Tibial nerve (tissue), 4 donors: ENCODE measurements at regions not wholly inside any gene's neighbourhood (a gene's known extent, or its start where the extent isn't known, plus 50 kb on each side); places are given as distances from the start of the nearest gene placed in this dataset.

Source experiments
- DNase-seq, 2 donors: peaks; one replicate each; pipeline ENCODE4 v3.0.0-alpha.2; 2019; ENCODE audit warnings: low spot score in 2 of 2
- H3K27ac ChIP-seq, 4 donors: fragments of 200-600 bp; sonication (generic) in 3 of 4; one replicate each; pipeline ENCODE4 v1.5.1; 2017 to 2019; ENCODE audit warnings: mild to moderate bottlenecking in 1 of 4
- H3K27me3 ChIP-seq, 2 donors: fragments of 200-600 bp; sonication (generic) in 1 of 2; one replicate each; pipeline versions ENCODE4 v1.5.1 to v1.6.0; 2017 to 2019
- H3K36me3 ChIP-seq, 3 donors: fragments of 200-600 bp; sonication (generic); one replicate each; pipeline ENCODE4 v1.5.1; 2018 to 2019
- H3K4me1 ChIP-seq, 4 donors: fragments of 200-600 bp; sonication (generic) in 3 of 4; one replicate each; pipeline ENCODE4 v1.5.1; 2017 to 2019
- H3K4me3 ChIP-seq, 4 donors: fragments of 200-600 bp; sonication (generic) in 3 of 4; one replicate each; pipeline ENCODE4 v1.5.1; 2017 to 2019; ENCODE audit warnings: mild to moderate bottlenecking in 1 of 4, moderate library complexity in 1 of 4
- H3K9me3 ChIP-seq, 4 donors: fragments of 200-600 bp; sonication (generic) in 3 of 4; one replicate each; pipeline ENCODE4 v1.5.1; 2017 to 2019
- CTCF ChIP-seq, 5 experiments: fragments of 200-600 bp in 3 of 5; fragments of 450-650 bp in 2 of 5; sonication (generic) in 3 of 5; IDR thresholded peaks; one replicate each; pipeline ENCODE4 v1.5.1; 2016 to 2019; ENCODE audit warnings: antibody characterized with exemption in 5 of 5, mild to moderate bottlenecking in 3 of 5, moderate library complexity in 2 of 5
- EP300 ChIP-seq, 2 donors: sonication (generic); formaldehyde crosslinking; IDR thresholded peaks; one replicate each; pipeline ENCODE4 v1.6.1; 2017; ENCODE audit warnings: antibody characterized with exemption in 2 of 2, mild to moderate bottlenecking in 1 of 2
- POLR2A ChIP-seq, 2 donors: fragments of 450-650 bp; IDR thresholded peaks; one replicate each; pipeline ENCODE4 v1.6.1; 2017; ENCODE audit warnings: antibody characterized with exemption in 2 of 2, mild to moderate bottlenecking in 2 of 2, moderate library complexity in 2 of 2
- WGBS, 2 donors: methylation state at CpG; one replicate each; pipeline ENCODE4 v1.1.5; 2018; 5-methylcytosine and 5-hydroxymethylcytosine counted together

GRCh38 chr15:29889542-29890329 is 67.5 kb upstream of the TJP1 start:
- Histone ChIP-seq H3K36me3 (no peaks in the 10 kb centered on the region), H3K9me3 (no peaks in the 10 kb centered on the region), H3K27ac (peak overlapping the region in 3 of 4 donors; percentile 5 to 90 (median 83)), H3K27me3 (no peaks in the 10 kb centered on the region), H3K4me3 (peak overlapping the region in 2 of 4 donors; percentile 8 to 10), H3K4me1 (peaks cover 0 to 49% (median 13%) of the 10 kb centered on the region in 4 donors)
- 25 to 33% methylated on average over 11 of the region's 11 CpGs for WGBS, 2 donors
- DNase-seq = no peak
- TF ChIP-seq POLR2A (IDR thresholded peaks at IDR 0.05) (no peak), EP300 (IDR thresholded peaks at IDR 0.05) (no peak), CTCF (IDR thresholded peaks at IDR 0.05) (no peak)

- no peaks in the 10 kb centered on the region for H3K9me3 ChIP-seq
- no peaks in the 10 kb centered on the region for H3K36me3 ChIP-seq
- TF ChIP-seq CTCF (IDR thresholded peaks at IDR 0.05) = no peak
- TF ChIP-seq EP300 (IDR thresholded peaks at IDR 0.05) = peak in 1 of 2 donors; percentile 53
- peak in 1 of 2 donors; percentile 34 for TF ChIP-seq POLR2A (IDR thresholded peaks at IDR 0.05)
- no peak for DNase-seq
- peaks cover 0 to 58% (median 13%) of the 10 kb centered on the region in 4 donors for H3K4me1 ChIP-seq
- no peaks in the 10 kb centered on the region for H3K27me3 ChIP-seq
- 23 to 33% methylated on average over 5 of the region's 5 CpGs for WGBS, 2 donors
- no peak overlapping the region for H3K4me3 ChIP-seq
- H3K27ac ChIP-seq = peak overlapping the region in 3 of 4 donors; percentile 48 to 90 (median 83)
Observed at GRCh38 chr15:29888646-29889045, 66.4 kb upstream of the TJP1 start.

GRCh38 chr15:29887721-29888120 is 65.5 kb upstream of the TJP1 start:
- TF ChIP-seq POLR2A (IDR thresholded peaks at IDR 0.05) (no peak), EP300 (IDR thresholded peaks at IDR 0.05) (no peak), CTCF (IDR thresholded peaks at IDR 0.05) (no peak)
- H3K27ac ChIP-seq = peak overlapping the region in 2 of 4 donors; percentile 37 to 40
- 37 to 44% methylated on average over 2 of the region's 2 CpGs for WGBS, 2 donors

GRCh38 chr15:29885183-29885582 is 62.9 kb upstream of the TJP1 start:
- Histone ChIP-seq H3K4me3 (no peak overlapping the region), H3K27ac (peak overlapping the region in 2 of 4 donors; percentile 40 to 55), H3K9me3 (no peaks in the 10 kb centered on the region), H3K36me3 (no peaks in the 10 kb centered on the region), H3K27me3 (no peaks in the 10 kb centered on the region), H3K4me1 (peaks cover 0 to 73% (median 10%) of the 10 kb centered on the region in 4 donors)
- no peak for TF ChIP-seq CTCF (IDR thresholded peaks at IDR 0.05)
- no peak for TF ChIP-seq POLR2A (IDR thresholded peaks at IDR 0.05)
- TF ChIP-seq EP300 (IDR thresholded peaks at IDR 0.05) = no peak
- WGBS, 2 donors = 51 to 53% methylated on average over 3 of the region's 3 CpGs
- no peak for DNase-seq

More at GRCh38 chr15:29887721-29888120, 65.5 kb upstream of the TJP1 start:
- no peaks in the 10 kb centered on the region for H3K9me3 ChIP-seq
- H3K4me3 ChIP-seq = no peak overlapping the region
- no peak for DNase-seq
- no peaks in the 10 kb centered on the region for H3K36me3 ChIP-seq
- peaks cover 0 to 67% (median 13%) of the 10 kb centered on the region in 4 donors for H3K4me1 ChIP-seq
- H3K27me3 ChIP-seq = no peaks in the 10 kb centered on the region

DNA sequence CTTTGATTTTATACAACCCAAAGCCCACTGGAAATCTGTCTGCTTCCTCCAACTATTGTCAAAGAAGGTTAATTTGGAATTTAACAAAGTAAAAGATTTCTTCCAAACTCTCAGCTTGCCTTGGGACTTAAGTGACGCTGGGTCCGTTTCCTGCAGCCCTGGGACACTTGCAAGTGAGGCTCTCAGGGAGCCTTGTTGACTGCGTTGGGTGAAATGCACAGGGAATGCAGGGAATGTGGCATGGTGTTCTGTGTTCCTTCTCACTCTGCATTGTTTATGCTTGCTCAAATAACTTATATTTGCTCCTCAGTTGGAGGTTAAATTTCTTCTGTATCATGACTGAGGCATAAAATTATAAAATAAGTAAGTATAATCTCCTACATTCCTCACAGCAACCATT is 60.9 kb upstream of the TJP1 start:
- H3K4me1 ChIP-seq = peaks cover 0 to 53% (median 2%) of the 10 kb centered on the region in 4 donors
- no peaks in the 10 kb centered on the region for H3K36me3 ChIP-seq
- H3K27me3 ChIP-seq = no peaks in the 10 kb centered on the region
- H3K4me3 ChIP-seq = no peak overlapping the region
- peak overlapping the region in 3 of 4 donors; percentile 4 to 71 (median 53) for H3K27ac ChIP-seq
- no peaks in the 10 kb centered on the region for H3K9me3 ChIP-seq
- WGBS, 2 donors = 40 to 41% methylated on average over 3 of the region's 3 CpGs
- no peak for TF ChIP-seq CTCF (IDR thresholded peaks at IDR 0.05)
- TF ChIP-seq EP300 (IDR thresholded peaks at IDR 0.05) = no peak
- TF ChIP-seq POLR2A (IDR thresholded peaks at IDR 0.05) = no peak
- no peak for DNase-seq
